SU-DHL-6 (cell line): ENCODE measurements at regions not wholly inside any gene's neighbourhood (a gene's known extent, or its start where the extent isn't known, plus 50 kb on each side); places are given as distances from the start of the nearest gene placed in this dataset.

ENCODE experiments used
- H2AFZ ChIP-seq: fragments of 200-600 bp; sonication (generic); 2 replicates; pipeline ENCODE4 v1.6.1; 2014; ENCODE audit warnings: low read depth, mild to moderate bottlenecking, moderate library complexity, mixed read lengths, antibody characterized with exemption, low read length; ENCODE audit not compliant: severe bottlenecking
- H3F3A ChIP-seq: fragments of 200-600 bp; shearing (Covaris generic); 2 replicates; pipeline ENCODE4 v1.6.0; 2016; ENCODE audit warnings: antibody characterized with exemption, mild to moderate bottlenecking; ENCODE audit not compliant: insufficient read depth
- H3K27ac ChIP-seq: fragments of 200-600 bp; sonication (generic); 2 replicates; pipeline ENCODE4 v1.5.1; 2016; ENCODE audit warnings: low read depth, mild to moderate bottlenecking, low read length, moderate library complexity, mixed read lengths
- H3K27me3 ChIP-seq: fragments of 200-600 bp; sonication (generic), shearing (Covaris generic); 2 replicates; pipeline ENCODE4 v1.6.0; 2014; ENCODE audit warnings: mild to moderate bottlenecking, low read length
- H3K36me3 ChIP-seq: fragments of 200-600 bp; sonication (generic); 2 replicates; pipeline ENCODE4 v1.6.1; 2014; ENCODE audit warnings: mild to moderate bottlenecking, low read length, mixed read lengths
- H3K4me2 ChIP-seq: fragments of 300-600, 200-600 bp; shearing (Covaris generic), sonication (generic); 2 replicates; pipeline ENCODE4 v1.6.0; 2014; ENCODE audit warnings: low read length, low read depth, mild to moderate bottlenecking; ENCODE audit not compliant: poor library complexity, severe bottlenecking
- H3K4me3 ChIP-seq: fragments of 200-600 bp; sonication (generic); 2 replicates; pipeline ENCODE4 v1.5.1; 2014; ENCODE audit warnings: antibody characterized with exemption, low read length, mild to moderate bottlenecking, mixed read lengths; ENCODE audit not compliant: insufficient read depth, poor library complexity, severe bottlenecking
- H3K79me2 ChIP-seq: fragments of 200-600 bp; sonication (generic); 2 replicates; pipeline ENCODE4 v1.6.1; 2014; ENCODE audit warnings: mild to moderate bottlenecking, low read length, moderate library complexity; ENCODE audit not compliant: insufficient read depth
- H3K9ac ChIP-seq: fragments of 200-600 bp; sonication (generic); 2 replicates; pipeline ENCODE4 v1.7.0; 2014; ENCODE audit warnings: mild to moderate bottlenecking, low read length
- H3K9me2 ChIP-seq: fragments of 200-600 bp; sonication (generic); replicated peaks from 2 replicates; pipeline ENCODE4 v1.6.1; 2014; ENCODE audit warnings: low read length; ENCODE audit not compliant: insufficient read depth
- H3K9me3 ChIP-seq: fragments of 200-600 bp; sonication (generic); 2 replicates; pipeline ENCODE4 v1.6.1; 2014; ENCODE audit warnings: low read length, mixed read lengths; ENCODE audit not compliant: insufficient read depth
- H4K20me1 ChIP-seq: fragments of 200-600 bp; sonication (generic); 2 replicates; pipeline ENCODE4 v1.6.1; 2014; ENCODE audit warnings: low read depth, mild to moderate bottlenecking, antibody characterized with exemption, low read length, moderate library complexity, mixed read lengths
- EZH2phosphoT487 ChIP-seq: fragments of 200-600 bp; sonication (generic), shearing (Covaris generic); conservative IDR thresholded peaks from 2 replicates; pipeline ENCODE4 v1.6.1; 2018; ENCODE audit warnings: mild to moderate bottlenecking, antibody characterized with exemption, low read length, moderate library complexity, mixed read lengths
- TF ChIP-seq, protein P1 (sequence below): fragments of 200-600 bp; sonication (generic); IDR thresholded peaks from one replicate; pipeline ENCODE4 v1.5.1; 2017; ENCODE audit warnings: antibody characterized with exemption, mild to moderate bottlenecking, low read length, moderate library complexity; ENCODE audit not compliant: insufficient read depth, poor library complexity, severe bottlenecking

DNA sequence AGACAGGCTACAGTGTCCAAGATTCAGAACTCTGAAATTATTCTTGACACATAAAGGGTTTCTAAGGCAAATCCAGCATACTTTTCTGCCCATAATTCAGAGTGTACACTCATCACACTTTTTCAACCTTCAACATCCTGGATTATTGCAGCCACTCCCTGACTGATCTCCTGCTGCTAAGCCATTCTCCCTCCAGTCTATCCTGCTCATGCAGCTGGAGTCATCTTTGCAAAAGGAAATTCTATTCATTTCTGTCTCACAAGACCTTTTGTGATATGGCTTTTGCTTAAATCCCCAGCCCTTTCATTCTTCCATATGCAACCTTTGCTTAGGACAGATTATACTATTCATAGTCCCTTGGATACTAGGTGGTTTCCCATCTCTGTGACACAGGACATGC, 236.1 kb upstream of the LDB2 start:
- Histone ChIP-seq H2AFZ (no peak overlapping the region), H3K9me3 (no peaks in the 10 kb centered on the region), H3K9me2 (no peaks in the 10 kb centered on the region), H3K9ac (no peak overlapping the region), H3K4me3 (no peak overlapping the region), H3K27me3 (no peaks in the 10 kb centered on the region; the same call in none of the 2 replicates), H3K36me3 (no peaks in the 10 kb centered on the region), H3K27ac (no peak overlapping the region), H3K4me2 (no peak overlapping the region), H3K79me2 (no peaks in the 10 kb centered on the region), H3F3A (no peaks in the 10 kb centered on the region), H4K20me1 (no peaks in the 10 kb centered on the region)
- TF ChIP-seq, protein P1, sequence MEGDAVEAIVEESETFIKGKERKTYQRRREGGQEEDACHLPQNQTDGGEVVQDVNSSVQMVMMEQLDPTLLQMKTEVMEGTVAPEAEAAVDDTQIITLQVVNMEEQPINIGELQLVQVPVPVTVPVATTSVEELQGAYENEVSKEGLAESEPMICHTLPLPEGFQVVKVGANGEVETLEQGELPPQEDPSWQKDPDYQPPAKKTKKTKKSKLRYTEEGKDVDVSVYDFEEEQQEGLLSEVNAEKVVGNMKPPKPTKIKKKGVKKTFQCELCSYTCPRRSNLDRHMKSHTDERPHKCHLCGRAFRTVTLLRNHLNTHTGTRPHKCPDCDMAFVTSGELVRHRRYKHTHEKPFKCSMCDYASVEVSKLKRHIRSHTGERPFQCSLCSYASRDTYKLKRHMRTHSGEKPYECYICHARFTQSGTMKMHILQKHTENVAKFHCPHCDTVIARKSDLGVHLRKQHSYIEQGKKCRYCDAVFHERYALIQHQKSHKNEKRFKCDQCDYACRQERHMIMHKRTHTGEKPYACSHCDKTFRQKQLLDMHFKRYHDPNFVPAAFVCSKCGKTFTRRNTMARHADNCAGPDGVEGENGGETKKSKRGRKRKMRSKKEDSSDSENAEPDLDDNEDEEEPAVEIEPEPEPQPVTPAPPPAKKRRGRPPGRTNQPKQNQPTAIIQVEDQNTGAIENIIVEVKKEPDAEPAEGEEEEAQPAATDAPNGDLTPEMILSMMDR: no peak
- TF ChIP-seq EZH2phosphoT487: no peak

DNA sequence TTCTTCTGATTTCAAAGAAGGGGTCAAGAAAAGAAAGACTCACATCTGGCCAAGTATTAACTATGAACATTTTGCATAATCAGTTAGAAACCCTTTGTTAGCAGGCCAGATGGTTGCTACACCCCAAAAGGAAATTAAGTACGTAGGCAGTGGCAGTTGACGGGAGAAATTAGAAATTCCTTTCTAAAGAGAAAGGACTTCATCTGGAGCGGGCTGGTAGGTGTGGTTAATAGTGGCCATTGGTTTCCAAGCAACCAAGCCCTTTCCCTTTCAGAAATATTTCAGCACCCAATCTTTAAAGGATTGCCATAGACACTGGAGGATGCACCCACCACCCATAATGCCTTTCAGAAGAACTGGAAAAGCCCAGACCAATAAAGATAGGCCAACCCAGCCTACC, 235.7 kb upstream of the LDB2 start:
- Histone ChIP-seq H3K27me3 (no peaks in the 10 kb centered on the region; the same call in none of the 2 replicates), H3K4me3 (no peak overlapping the region), H3K9me2 (no peaks in the 10 kb centered on the region), H2AFZ (no peak overlapping the region), H4K20me1 (no peaks in the 10 kb centered on the region), H3K9ac (no peak overlapping the region), H3K36me3 (no peaks in the 10 kb centered on the region), H3K79me2 (no peaks in the 10 kb centered on the region), H3F3A (no peaks in the 10 kb centered on the region), H3K27ac (no peak overlapping the region), H3K9me3 (no peaks in the 10 kb centered on the region), H3K4me2 (no peak overlapping the region)
- TF ChIP-seq, protein P1: no peak
- TF ChIP-seq EZH2phosphoT487: no peak

DNA sequence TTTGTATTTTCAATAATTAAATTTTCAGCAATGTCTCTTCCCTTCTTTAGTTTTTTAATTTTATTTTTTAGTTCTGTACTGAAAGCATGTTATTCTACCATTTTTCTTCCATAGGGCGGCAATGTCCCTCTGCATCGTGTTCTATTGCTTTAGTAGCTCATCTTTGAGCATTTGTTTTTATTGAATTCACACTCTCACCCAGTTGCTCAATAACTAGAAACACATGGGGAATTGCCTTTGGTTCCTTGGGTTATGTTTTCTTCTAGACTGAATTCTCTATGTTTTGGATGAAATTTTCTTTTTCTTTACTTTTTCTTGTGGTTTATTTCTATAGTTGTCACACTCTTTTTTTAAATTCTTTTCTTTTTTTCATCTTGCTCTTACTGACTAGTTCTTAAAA, 233.8 kb upstream of the LDB2 start:
- Histone ChIP-seq H4K20me1 (no peaks in the 10 kb centered on the region), H3F3A (no peaks in the 10 kb centered on the region), H3K27ac (no peak overlapping the region), H2AFZ (no peak overlapping the region), H3K4me3 (no peak overlapping the region), H3K9ac (no peak overlapping the region), H3K36me3 (no peaks in the 10 kb centered on the region), H3K79me2 (no peaks in the 10 kb centered on the region), H3K4me2 (no peak overlapping the region), H3K27me3 (no peaks in the 10 kb centered on the region; the same call in none of the 2 replicates), H3K9me3 (no peaks in the 10 kb centered on the region), H3K9me2 (no peaks in the 10 kb centered on the region)
- no peak for TF ChIP-seq EZH2phosphoT487
- TF ChIP-seq, protein P1: no peak

DNA sequence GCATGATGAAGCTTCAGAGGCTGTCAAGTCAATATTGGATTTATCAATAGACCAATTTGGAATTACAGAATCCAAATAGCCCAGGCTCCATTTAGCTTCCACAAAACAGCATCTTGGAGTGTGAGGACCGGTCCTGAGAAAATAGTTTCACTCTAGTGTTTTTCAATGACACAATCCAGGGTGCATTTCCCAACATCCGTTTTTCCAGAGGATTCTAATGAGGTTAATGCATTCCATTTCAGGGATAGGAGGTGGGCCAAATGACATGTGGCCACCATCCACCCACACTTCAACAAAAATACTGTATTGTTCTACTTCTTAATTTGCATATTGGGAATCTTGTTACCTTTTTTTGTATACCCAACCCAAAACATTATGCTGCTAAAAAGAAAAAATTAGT, 229.8 kb upstream of the LDB2 start:
- no peak overlapping the region for H3K4me3 ChIP-seq
- H3F3A ChIP-seq: no peaks in the 10 kb centered on the region
- H4K20me1 ChIP-seq: no peaks in the 10 kb centered on the region
- TF ChIP-seq, protein P1: no peak
- TF ChIP-seq EZH2phosphoT487: no peak
- H3K27ac ChIP-seq: no peak overlapping the region
- no peaks in the 10 kb centered on the region for H3K9me3 ChIP-seq
- no peak overlapping the region for H3K9ac ChIP-seq
- H3K36me3 ChIP-seq: no peaks in the 10 kb centered on the region
- no peaks in the 10 kb centered on the region for H3K79me2 ChIP-seq
- H2AFZ ChIP-seq: no peak overlapping the region
- no peaks in the 10 kb centered on the region; the same call in 1 of the 2 replicates for H3K27me3 ChIP-seq
- H3K4me2 ChIP-seq: no peak overlapping the region
- no peaks in the 10 kb centered on the region for H3K9me2 ChIP-seq
